GM18511 (cell line): ENCODE measurements at regions not wholly inside any gene's neighbourhood (a gene's known extent, or its start where the extent isn't known, plus 50 kb on each side); places are given as distances from the start of the nearest gene placed in this dataset.

Experiments
- ATAC-seq: cut with Tn5 transposase; IDR thresholded peaks from one replicate; pipeline ENCODE4 v1.9.1; 2021; ENCODE audit warnings: mild to moderate bottlenecking, moderate library complexity; ENCODE audit not compliant: unreplicated experiment

DNA sequence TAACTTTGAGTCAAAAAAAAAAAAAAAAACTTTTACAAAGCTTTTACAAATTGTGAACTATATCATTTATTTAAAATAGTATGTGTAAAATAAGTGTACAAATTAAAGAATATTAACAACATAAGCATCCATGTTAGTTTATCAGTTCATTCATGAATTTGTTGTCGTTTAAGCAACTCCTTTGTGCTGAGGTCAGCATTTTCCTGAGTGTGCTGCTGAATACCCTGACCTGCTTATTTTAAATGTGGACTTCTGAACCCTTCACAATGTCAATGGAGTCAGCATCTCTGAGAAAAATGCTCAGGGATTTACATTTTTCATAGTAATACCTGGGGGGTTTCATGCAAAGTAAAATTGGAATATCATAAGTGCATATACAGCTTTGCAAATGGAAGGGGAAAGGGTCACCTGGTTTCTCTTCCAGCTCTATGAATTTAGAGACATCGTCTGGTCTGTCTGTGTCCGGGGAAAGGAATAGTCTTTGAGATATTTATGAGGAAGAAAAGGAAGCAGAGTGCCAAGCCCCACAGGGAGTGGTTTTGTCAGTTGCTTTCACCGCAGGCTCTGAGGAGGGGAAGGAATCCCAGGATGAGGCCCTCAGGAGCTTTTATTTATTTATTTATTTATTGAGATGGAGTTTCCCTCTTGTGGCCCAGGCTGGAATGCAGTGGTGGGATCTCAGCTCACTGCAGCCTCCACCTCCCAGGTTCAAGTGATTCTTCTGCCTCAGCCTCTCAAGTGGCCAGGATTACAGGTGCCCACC is 125.5 kb upstream of the SVIL start:
- no peak for ATAC-seq

DNA sequence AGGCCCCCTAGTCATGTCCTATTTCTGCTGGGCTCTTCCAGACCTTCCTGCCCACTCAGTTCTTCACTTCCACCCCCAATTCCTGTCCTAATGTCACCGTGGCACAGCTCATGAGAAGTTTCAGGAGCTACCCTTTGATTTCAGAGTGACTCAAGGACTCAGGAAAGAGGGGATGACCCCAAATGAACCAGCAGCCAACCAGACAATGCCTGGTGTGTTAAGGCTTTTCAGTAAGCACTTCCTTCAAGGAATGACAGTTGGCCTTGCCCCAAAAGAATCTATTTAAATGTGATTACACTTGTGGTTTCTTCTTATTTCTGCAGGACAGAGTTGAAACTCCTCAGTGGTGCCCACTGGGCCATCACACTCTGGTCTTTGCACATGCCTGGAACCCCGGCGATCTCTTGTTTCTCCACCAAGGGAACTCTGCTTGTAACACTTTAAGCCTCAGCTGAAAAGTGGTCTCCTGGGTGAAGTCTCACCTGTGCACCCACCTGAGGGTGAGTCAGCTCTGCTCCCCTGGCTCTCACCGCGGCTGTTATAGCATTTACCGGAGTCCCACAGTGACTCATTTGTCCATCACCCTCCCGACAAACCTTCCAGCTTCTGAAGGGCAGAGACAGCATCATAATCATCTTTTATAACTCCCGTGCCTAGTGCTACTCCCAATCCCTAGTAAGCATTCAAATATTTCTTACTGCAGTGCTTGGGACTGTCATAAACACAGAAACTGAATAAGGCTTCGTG is 123.0 kb upstream of the SVIL start:
- no peak for ATAC-seq

DNA sequence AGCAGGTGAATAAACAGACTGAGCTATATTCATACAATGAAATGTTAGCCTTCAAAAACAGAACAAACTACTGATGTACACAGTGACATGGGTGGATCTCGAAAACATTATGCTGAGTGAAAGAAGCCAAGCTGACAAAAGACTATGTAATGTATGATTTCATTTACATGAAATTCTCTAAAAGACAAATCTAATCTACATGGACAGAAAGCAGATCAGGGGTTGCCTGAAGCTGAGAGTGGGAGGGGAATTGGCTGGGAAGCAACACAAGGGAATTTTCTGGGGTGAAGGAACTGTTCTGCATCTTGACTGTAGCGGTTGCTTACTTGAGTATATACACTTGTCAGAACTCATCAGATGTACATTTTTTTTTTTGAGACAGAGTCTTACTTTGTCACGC is 121.7 kb upstream of the SVIL start:
- ATAC-seq = no peak

DNA sequence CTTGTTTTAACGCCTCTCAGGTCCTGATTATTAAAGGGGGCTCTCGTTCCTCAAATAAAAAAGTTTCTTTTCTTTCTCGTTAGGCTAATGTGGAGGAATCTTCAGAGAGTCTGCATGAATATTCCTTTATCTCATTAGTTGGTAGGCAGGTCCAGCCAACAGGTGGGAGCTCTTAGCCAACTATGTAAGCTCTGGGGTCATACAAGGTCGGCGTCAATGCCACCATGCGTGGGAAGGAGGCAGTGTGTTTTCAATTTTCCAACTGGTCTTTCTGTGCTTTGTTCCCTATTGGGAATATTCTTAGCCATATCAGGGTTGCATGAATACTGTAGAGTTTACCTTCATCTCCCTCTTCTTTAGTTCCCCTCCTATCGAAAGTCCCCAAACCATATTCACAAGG is 118.5 kb upstream of the SVIL start:
- ATAC-seq = no peak

DNA sequence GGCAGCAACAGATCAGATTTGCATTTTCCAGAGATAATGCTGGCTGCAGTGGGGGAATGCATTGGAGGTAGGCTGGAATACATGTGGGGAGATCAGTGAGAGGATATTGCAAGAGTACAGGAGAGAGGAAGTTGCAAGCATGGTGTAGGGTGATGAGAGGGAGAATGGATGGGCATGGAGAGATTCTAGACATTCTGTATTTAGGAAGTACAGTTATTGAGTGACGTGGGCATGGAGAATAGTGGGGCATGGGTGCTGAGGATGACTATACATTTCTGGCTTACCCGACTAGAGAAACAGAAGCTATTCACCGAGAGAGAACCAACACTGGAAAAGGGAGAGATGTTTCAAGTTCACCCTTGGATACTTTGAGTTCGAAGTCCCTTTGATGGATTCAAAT is 116.9 kb upstream of the SVIL start:
- no peak for ATAC-seq

DNA sequence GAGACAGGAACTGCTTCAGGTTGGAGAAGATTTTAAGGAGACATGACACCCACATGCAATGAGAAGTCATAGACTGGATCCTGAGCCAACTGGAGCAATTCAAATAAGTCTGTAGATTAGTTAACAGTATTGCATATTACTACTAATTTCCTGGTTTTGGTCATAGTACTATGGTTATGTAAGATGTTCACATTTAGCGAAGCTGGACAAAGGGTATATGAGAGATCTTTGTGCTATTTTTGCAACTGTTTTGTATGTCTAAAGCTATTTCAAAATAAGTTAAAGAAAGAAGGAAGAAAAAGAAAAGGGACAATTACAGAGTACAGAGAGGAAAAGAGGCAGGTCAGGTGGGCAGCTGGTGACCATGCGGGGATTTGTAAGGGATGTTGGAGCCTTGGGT is 116.5 kb upstream of the SVIL start:
- ATAC-seq = no peak

DNA sequence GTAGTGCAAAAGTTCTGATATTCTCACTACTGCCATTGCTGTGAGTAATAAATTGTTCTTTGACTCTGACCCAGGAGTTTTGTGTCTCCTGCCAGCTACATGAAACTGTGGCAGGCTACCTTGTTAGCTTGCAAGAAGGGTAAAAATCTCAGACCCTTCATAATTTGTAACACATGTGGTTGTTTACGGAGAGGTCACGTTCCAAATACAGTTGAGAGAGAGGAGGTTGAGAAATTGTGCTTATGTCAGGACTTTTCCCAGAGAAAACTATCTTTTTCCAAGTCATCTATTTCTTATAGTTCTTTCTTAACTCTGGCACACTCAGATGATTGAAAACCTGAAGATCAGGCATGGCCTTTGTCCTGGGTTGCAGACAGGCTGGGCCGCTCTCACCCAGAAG is 114.4 kb upstream of the SVIL start:
- ATAC-seq = no peak

DNA sequence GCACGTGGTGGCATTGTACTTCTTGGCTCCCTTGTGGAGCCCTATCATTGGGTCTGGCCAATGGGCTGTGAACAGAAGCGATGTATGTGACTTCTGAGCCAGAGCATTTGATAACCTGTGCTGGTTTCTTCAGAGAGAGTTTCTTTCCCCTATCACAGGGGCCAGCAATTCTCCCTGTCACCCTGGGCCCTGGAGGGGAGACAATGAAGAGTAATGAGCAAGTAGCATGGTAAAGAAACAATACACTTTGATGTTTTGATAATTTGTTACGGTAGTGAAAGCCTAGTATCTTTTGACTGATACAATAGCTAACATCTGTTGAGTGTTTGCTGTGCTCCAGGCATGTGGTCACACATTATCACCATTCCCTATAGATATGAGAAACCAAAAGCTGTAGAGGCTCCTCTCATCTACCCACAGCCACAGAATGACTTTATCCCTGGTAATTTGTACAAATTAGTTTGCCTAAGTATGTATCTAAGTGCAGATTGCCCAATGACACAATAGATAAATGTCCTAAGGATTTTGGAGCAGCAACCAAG is 113.4 kb upstream of the SVIL start:
- ATAC-seq = no peak

DNA sequence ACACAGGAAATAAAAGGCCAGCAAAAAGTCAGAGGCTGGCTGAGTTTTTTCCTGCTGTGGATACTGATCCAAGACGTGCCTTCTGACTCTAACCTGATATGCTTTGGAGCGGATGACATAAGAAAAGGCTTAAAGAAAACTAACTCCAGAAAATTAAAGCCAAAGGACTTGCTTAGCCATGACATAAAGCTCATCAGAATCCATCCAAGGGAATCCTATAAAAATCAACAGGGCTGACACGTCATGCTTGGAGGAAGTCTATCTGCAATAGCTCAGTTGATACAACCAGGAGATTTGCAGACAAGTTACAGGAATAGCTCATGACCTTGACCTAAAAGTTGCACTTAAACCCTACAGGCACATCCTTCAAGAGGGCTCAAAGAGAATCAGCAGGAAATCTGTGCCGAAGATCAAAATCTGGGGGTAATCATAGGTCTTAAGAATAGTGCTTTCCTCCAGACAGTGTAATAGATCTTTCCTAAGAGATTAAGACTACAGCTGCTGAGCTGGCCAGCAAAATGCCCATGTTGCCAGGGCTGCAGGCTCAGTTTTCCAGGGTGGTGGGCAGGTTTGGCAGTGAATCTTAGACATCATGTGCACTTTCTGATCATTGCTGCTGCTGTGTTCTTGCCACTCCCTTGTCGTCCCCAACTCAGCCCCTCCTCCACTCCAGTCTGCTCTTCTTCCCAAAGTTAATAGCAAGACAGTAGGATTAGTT is 111.5 kb upstream of the SVIL start:
- no peak for ATAC-seq

DNA sequence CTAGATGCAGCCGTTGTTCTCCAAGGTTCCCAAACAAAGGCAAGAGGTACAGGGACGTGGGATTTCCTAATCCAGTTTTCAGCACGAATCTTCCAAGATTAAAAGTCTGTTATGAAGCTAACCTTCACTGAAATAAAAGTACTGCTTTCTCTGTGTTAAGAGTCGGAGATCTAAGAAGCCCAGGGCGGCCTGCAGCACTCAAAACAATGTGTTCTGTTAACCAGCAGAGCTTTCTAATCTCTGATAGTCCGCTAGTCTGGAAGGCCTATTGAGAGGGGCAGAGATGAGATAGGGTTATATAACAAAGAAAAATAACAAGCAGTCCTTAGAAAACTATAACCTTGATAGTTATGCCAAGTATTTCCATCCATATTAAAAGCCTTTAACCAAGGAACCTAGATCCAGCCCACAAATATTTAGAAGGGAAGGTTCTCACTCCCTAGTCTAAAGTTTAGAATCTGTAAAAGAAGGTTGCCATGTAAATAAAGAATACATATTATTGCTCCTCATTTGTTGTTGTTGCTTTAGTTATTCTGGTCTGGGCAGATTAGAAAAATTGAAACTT is 106.3 kb upstream of the SVIL start:
- ATAC-seq = no peak

DNA sequence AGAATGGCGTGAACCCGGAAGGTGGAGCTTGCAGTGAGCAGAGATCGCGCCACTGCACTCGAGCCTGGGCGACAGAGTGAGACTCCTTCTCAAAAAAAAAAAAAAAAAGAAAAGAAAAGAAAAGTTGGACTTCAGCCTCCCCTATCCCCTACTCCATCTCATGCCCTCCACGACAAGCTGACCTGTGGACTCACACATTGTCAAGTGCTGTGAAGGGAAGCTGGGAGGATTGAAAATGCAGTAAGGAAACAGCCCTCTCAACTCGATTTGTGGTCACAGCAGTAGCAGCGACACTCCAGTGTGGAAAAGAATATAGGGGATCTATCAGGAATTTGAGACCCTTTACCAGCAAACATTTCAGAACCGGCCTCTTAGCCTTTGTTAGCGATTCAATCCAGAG is 103.6 kb upstream of the SVIL start:
- ATAC-seq = no peak

DNA sequence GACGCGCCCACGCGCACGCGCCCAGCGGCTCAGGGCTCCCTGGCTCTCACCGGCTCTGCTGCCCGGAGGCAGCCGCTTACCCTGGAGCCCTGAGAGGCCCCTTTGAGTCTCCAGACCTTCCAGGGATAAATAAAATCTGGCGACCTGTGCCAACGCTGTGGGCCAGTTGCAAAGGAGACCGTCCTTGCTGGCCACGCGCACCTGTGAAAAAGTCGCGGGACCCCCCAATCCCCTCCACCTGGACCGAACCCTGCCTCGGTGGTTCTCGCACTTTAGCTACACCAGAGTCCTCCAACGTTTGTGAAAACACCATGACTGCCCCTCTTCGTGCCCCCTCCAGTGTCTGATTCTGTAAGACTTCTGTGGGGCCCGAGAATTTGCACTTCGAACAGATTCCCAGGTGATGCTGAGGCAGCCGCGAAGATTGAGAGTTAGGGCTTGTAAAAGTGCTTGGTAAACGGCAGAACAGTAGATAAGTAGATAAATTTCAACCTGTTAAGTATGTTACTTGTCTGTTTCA is 102.4 kb upstream of the SVIL start:
- no peak for ATAC-seq

DNA sequence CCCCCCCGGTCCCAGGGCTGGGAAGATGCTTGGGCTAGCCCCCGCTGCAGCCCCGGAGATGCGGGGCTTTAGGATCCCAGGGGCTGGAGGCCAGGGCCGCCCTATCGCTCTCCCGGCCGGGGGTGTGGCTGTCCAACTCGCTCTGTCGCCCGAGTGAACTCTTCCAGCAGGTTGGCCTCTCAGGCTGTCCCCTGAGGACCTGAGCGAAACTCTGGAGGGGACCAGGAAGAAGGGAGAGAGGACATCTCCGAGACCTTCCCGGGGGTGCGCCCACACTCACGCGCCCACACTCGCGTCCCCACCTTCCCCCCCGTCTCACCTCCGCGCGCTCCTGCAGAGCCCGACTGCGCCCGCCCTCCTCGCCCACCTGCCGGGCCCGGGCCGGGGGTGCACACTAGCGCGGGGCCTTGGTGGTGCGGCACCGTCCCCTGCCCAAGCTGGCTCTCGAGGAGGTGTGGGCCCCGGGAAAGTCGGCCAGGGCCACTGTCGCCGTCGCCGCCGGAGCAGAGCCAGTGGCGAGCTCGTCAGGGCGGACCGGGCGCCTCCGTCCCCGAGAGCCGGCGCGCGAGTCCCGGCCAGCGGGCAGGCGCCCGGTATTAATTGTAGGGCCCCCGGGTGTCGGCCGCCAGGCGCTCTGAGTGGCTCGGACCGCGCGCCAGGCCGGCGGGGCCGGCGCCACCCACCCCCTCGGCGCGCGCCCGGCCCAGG is 101.7 kb upstream of the SVIL start:
- ATAC-seq = peak; percentile 3

DNA sequence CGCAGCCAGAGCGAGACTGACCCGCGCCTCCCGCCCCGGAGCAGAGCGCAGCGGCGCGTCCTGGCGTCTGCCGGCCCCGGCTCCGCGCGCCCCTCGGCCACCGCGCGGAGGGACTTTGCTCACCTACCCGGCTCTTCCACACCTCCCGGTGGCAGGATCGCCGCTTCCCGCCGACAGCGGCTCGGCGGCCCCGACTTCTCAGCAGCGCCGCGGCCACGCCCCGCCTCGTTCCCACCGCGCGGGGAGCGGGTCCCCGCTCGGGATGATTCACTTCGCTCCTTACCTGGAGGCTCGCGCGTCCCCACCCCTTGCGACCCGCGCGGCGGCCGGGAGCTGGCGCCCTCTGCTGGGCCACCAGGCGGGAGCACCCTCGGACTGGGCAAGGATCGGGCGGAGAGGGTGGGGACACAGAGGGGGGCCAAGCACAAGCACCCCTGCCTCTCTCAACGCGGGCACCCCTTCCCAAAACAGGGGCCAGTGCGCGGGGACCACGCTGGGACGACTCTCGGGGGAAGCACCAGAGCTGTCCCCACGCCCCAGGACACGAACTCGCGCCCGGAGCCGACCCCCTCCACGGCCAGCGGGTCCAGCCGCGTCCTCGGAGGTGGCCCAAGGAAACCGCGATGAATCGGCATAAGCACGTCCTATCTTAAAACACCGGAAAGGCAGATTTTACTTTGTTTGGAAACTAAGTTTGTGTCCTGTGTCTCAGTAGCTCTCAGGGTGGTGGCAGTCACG is 101.0 kb upstream of the SVIL start:
- peak; percentile 88 for ATAC-seq

DNA sequence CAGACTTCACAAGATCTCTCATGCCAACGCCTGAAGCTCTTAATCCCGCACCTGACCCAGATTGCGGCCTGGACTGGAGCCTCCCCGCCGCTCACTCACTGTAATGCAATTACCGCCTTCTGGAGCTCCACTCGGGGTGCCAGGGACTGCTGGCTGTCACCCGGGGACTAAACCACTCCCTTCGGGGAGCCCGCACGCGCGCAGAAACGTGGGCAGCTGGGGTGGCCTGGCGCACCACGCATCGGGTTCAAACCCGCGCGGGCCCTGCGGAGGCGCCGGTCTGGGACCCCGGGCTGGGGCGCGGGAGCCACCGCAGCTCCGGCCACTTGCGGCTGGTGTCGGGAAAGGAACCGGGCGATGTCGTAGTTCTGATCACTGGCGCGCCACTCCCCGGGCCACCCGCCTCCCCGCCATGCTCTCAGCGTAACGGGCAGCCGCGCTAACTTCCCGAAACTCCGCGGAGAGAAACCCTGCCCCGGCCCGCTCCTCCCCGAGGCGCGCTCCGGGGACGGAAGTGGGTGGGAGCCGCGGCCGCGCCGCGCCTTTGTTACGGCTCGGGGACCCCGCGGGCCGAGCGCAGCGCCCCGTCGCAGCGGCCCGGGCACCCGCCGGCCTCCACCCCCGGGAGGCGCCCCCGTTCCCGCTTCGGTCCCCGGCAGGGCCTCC is 100.3 kb upstream of the SVIL start:
- ATAC-seq = peak; percentile 55

DNA sequence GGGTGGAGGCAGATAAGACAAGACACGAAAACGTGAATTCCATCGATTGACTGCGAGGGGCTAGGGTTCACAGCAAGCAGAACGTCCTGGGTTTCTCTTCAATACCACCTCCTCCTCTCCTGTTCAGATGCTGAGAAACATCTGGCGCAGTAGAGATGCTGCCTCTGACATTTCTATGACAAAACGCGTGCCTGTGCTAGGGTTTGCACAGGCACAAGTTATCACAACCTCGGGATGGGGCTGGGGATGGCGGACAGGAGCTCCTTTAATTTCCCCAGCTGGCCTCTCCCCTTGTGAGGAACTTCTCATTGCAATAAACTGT is 99.8 kb upstream of the SVIL start:
- no peak for ATAC-seq

DNA sequence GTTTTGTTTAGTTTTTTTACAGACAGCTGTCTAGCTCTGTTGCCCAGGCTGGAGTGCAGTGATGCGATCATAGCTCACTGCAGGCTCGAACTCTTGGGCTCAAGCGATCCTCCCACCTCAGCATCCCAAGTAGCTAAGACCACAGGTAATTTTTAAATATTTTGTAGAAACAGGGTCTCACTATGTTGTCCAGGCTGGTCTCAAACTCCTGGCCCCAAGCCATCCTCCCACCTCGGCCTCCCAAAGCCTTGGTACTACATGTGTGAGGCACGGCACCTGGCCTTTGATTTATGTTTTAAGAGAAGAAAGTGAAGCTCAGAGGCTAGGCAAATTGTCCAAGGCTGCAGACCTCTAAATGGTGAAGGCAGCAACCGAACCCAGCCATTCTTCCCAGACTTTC is 98.6 kb upstream of the SVIL start:
- ATAC-seq = no peak

DNA sequence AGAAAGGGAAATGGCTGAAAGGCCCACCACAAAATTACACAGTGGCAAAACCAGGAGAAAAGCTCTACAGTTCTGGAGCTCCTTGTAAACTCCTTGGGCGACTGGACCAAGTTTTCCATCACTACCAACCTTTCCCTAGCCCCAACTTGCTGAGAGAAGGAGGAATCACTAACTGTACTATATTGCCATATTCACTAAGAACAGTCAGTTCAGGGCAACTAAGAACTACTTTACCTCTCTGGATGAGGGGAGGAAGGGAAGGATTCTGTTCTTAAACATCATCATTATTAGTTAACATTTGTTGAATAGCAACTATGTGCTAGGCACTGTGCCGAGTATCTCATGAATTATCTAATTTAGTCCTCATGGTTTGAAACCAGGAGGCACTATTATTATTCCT is 98.1 kb upstream of the SVIL start:
- no peak for ATAC-seq

DNA sequence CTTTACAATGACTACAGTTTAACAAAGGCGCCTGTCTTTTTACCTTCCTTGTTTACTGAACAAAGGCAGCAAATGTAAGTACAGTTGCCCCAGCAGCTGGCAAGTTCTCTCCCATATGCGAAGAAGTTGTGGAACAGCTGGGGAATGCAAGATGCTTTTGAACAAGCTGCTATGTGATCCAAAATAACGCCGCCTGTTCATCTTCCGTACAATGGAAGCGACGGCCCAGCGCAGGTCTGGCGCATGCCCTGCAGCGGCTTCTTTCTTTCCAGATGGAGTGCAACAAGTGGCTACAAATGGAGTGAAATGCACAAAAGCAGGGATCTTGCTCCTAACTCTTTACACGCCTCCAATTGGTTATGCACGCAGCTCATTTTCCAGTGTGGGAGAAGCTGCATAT is 97.0 kb upstream of the SVIL start:
- ATAC-seq = no peak
